WTC11 (cell line): ENCODE measurements at regions not wholly inside any gene's neighbourhood (a gene's known extent, or its start where the extent isn't known, plus 50 kb on each side); places are given as distances from the start of the nearest gene placed in this dataset.

Experiments used
- CREB1 ChIP-seq: sonication (generic); formaldehyde crosslinking; IDR thresholded peaks from 2 replicates; pipeline ENCODE4 v1.8.0; 2023; ENCODE audit warnings: mild to moderate bottlenecking, missing genetic modification reagents
- E2F5 ChIP-seq: sonication (generic); formaldehyde crosslinking; IDR thresholded peaks from 2 replicates; pipeline ENCODE4 v1.8.1; 2022; ENCODE audit warnings: mild to moderate bottlenecking, moderate library complexity, missing genetic modification reagents
- ESRRA ChIP-seq: sonication (generic); formaldehyde crosslinking; IDR thresholded peaks from 2 replicates; pipeline ENCODE4 v1.8.1; 2022; ENCODE audit warnings: mild to moderate bottlenecking, missing genetic modification reagents, borderline replicate concordance
- JAZF1 ChIP-seq: fragments of 250-450 bp; sonication (Bioruptor Pico); IDR thresholded peaks from 2 replicates; pipeline ENCODE4 v1.9.0; 2021; ENCODE audit warnings: moderate library complexity, mild to moderate bottlenecking, inconsistent platforms
- JUN ChIP-seq: sonication (generic); formaldehyde crosslinking; IDR thresholded peaks from 2 replicates; pipeline ENCODE4 v1.8.0; 2023; ENCODE audit warnings: mild to moderate bottlenecking, missing genetic modification reagents
- NR2C2 ChIP-seq: sonication (generic); formaldehyde crosslinking; IDR thresholded peaks from 2 replicates; pipeline ENCODE4 v1.8.0; 2022; ENCODE audit warnings: mild to moderate bottlenecking, missing genetic modification reagents
- ZNF138 ChIP-seq: sonication (generic); formaldehyde crosslinking; conservative IDR thresholded peaks from 2 replicates; pipeline ENCODE4 v1.8.1; 2022; ENCODE audit warnings: mild to moderate bottlenecking, moderate library complexity, missing genetic modification reagents
- TF ChIP-seq, protein P1 (sequence below): fragments of 200-600 bp; IDR thresholded peaks from 2 replicates; pipeline ENCODE4 v1.8.0; 2022; ENCODE audit warnings: antibody characterized with exemption
- TF ChIP-seq, protein P2 (sequence below): sonication (generic); formaldehyde crosslinking; IDR thresholded peaks from 2 replicates; pipeline ENCODE4 v1.8.1; 2023; ENCODE audit warnings: mild to moderate bottlenecking, missing genetic modification reagents, moderate library complexity
- TF ChIP-seq, protein P3 (sequence below): sonication (generic); formaldehyde crosslinking; IDR thresholded peaks from 2 replicates; pipeline ENCODE4 v1.8.0; 2022; ENCODE audit warnings: missing genetic modification reagents
- TF ChIP-seq, protein P4 (sequence below): fragments of 250-450 bp; sonication (Bioruptor Pico); IDR thresholded peaks from 2 replicates; pipeline ENCODE4 v1.9.0; 2021; ENCODE audit warnings: moderate library complexity, mild to moderate bottlenecking, inconsistent platforms, borderline replicate concordance
- TF ChIP-seq, protein P5 (sequence below): sonication (generic); formaldehyde crosslinking; IDR thresholded peaks from 2 replicates; pipeline ENCODE4 v1.8.0; 2022; ENCODE audit warnings: mild to moderate bottlenecking, missing genetic modification reagents
- TF ChIP-seq, protein P6 (sequence below): sonication (generic); formaldehyde crosslinking; IDR thresholded peaks from 2 replicates; pipeline ENCODE4 v1.8.0; 2022; ENCODE audit warnings: mild to moderate bottlenecking, missing genetic modification reagents

- TF ChIP-seq, protein P1, sequence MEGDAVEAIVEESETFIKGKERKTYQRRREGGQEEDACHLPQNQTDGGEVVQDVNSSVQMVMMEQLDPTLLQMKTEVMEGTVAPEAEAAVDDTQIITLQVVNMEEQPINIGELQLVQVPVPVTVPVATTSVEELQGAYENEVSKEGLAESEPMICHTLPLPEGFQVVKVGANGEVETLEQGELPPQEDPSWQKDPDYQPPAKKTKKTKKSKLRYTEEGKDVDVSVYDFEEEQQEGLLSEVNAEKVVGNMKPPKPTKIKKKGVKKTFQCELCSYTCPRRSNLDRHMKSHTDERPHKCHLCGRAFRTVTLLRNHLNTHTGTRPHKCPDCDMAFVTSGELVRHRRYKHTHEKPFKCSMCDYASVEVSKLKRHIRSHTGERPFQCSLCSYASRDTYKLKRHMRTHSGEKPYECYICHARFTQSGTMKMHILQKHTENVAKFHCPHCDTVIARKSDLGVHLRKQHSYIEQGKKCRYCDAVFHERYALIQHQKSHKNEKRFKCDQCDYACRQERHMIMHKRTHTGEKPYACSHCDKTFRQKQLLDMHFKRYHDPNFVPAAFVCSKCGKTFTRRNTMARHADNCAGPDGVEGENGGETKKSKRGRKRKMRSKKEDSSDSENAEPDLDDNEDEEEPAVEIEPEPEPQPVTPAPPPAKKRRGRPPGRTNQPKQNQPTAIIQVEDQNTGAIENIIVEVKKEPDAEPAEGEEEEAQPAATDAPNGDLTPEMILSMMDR = no peak
- TF ChIP-seq CREB1 = no peak
- TF ChIP-seq, protein P2, sequence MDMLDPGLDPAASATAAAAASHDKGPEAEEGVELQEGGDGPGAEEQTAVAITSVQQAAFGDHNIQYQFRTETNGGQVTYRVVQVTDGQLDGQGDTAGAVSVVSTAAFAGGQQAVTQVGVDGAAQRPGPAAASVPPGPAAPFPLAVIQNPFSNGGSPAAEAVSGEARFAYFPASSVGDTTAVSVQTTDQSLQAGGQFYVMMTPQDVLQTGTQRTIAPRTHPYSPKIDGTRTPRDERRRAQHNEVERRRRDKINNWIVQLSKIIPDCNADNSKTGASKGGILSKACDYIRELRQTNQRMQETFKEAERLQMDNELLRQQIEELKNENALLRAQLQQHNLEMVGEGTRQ = no peak
- TF ChIP-seq, protein P3, sequence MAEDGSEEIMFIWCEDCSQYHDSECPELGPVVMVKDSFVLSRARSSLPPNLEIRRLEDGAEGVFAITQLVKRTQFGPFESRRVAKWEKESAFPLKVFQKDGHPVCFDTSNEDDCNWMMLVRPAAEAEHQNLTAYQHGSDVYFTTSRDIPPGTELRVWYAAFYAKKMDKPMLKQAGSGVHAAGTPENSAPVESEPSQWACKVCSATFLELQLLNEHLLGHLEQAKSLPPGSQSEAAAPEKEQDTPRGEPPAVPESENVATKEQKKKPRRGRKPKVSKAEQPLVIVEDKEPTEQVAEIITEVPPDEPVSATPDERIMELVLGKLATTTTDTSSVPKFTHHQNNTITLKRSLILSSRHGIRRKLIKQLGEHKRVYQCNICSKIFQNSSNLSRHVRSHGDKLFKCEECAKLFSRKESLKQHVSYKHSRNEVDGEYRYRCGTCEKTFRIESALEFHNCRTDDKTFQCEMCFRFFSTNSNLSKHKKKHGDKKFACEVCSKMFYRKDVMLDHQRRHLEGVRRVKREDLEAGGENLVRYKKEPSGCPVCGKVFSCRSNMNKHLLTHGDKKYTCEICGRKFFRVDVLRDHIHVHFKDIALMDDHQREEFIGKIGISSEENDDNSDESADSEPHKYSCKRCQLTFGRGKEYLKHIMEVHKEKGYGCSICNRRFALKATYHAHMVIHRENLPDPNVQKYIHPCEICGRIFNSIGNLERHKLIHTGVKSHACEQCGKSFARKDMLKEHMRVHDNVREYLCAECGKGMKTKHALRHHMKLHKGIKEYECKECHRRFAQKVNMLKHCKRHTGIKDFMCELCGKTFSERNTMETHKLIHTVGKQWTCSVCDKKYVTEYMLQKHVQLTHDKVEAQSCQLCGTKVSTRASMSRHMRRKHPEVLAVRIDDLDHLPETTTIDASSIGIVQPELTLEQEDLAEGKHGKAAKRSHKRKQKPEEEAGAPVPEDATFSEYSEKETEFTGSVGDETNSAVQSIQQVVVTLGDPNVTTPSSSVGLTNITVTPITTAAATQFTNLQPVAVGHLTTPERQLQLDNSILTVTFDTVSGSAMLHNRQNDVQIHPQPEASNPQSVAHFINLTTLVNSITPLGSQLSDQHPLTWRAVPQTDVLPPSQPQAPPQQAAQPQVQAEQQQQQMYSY = no peak
- TF ChIP-seq JUN = no peak
- TF ChIP-seq NR2C2 (CRISPR knock-in tag) = no peak
- TF ChIP-seq, protein P4, sequence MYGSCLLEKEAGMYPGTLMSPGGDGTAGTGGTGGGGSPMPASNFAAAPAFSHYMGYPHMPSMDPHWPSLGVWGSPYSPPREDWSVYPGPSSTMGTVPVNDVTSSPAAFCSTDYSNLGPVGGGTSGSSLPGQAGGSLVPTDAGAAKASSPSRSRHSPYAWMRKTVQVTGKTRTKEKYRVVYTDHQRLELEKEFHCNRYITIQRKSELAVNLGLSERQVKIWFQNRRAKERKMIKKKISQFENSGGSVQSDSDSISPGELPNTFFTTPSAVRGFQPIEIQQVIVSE (CRISPR knock-in tag) = no peak
- TF ChIP-seq JAZF1 (CRISPR knock-in tag) = no peak
- TF ChIP-seq E2F5 = no peak
- TF ChIP-seq, protein P5, sequence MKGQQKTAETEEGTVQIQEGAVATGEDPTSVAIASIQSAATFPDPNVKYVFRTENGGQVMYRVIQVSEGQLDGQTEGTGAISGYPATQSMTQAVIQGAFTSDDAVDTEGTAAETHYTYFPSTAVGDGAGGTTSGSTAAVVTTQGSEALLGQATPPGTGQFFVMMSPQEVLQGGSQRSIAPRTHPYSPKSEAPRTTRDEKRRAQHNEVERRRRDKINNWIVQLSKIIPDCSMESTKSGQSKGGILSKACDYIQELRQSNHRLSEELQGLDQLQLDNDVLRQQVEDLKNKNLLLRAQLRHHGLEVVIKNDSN = no peak
- TF ChIP-seq, protein P6, sequence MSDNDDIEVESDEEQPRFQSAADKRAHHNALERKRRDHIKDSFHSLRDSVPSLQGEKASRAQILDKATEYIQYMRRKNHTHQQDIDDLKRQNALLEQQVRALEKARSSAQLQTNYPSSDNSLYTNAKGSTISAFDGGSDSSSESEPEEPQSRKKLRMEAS = no peak
- no peak for TF ChIP-seq ZNF138 (CRISPR knock-in tag)
- no peak for TF ChIP-seq ESRRA (CRISPR knock-in tag)
Measured at GRCh38 chr6:163643866-163644265, 229.3 kb downstream of the QKI start.
